AG09309 (cell line): ENCODE measurements at regions not wholly inside any gene's neighbourhood (a gene's known extent, or its start where the extent isn't known, plus 50 kb on each side); places are given as distances from the start of the nearest gene placed in this dataset.
"Not testable (repeated sequence)": the region's sequence is repeated elsewhere in the genome, so short reads cannot be mapped to it uniquely, and the experiment has no call there.

Experiments used
- DNase-seq: peaks from one replicate; pipeline ENCODE4 v3.0.0-alpha.2; 2010; ENCODE audit warnings: low read depth
- H3K4me3 ChIP-seq: 2 replicates; pipeline ENCODE4 v1.5.1; 2011; ENCODE audit warnings: mild to moderate bottlenecking, low read depth, low read length, moderate library complexity; ENCODE audit not compliant: control insufficient read depth
- TF ChIP-seq, protein P1 (sequence below): IDR thresholded peaks from 2 replicates; pipeline ENCODE4 v1.5.1; 2011; ENCODE audit warnings: mild to moderate bottlenecking, low read depth, low read length, inconsistent platforms; ENCODE audit not compliant: insufficient read depth, control insufficient read depth; ENCODE audit errors: missing control alignments

DNA sequence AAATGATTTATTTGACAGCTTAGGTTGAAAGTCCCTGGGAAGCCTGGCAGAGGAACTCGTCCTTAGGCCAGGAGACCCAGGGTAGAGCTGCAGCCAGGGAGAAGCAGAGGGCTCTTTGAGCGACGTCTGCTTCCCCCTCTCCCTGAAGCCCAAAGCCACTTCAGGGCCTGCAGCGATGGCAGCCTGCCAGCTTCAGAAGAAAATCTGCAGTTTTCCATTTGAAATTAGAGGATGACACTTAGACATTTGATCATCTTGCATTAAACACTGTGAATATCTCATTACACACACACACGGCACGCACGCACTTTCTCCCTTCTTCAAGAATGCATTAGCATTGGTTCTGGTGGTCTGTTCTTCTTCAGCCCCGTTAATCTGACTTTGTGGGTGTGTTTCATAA is 96.5 kb downstream of the PLEKHG1 start:
- no peak overlapping the region for H3K4me3 ChIP-seq
- TF ChIP-seq, protein P1, sequence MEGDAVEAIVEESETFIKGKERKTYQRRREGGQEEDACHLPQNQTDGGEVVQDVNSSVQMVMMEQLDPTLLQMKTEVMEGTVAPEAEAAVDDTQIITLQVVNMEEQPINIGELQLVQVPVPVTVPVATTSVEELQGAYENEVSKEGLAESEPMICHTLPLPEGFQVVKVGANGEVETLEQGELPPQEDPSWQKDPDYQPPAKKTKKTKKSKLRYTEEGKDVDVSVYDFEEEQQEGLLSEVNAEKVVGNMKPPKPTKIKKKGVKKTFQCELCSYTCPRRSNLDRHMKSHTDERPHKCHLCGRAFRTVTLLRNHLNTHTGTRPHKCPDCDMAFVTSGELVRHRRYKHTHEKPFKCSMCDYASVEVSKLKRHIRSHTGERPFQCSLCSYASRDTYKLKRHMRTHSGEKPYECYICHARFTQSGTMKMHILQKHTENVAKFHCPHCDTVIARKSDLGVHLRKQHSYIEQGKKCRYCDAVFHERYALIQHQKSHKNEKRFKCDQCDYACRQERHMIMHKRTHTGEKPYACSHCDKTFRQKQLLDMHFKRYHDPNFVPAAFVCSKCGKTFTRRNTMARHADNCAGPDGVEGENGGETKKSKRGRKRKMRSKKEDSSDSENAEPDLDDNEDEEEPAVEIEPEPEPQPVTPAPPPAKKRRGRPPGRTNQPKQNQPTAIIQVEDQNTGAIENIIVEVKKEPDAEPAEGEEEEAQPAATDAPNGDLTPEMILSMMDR: no peak
- DNase-seq: no peak

DNA sequence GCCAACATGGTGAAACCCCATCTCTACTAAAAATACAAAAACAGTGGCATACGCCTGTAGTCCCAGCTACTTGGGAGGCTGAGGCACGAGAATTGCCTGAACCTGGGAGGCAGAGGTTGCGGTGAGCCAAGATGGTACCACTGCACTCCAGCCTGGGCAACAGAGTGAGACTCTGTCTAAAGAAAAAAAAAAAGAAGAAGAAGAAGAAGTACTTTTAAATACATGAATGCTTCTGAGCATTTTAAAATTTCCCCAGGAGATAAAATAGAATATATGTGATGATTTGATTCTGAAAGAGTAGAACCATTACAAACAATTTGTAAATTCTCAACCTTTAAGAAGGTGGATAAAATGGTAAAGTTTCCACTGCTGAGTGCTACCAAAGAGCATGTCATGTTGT is 97.2 kb downstream of the PLEKHG1 start:
- not testable (repeated sequence) for DNase-seq

DNA sequence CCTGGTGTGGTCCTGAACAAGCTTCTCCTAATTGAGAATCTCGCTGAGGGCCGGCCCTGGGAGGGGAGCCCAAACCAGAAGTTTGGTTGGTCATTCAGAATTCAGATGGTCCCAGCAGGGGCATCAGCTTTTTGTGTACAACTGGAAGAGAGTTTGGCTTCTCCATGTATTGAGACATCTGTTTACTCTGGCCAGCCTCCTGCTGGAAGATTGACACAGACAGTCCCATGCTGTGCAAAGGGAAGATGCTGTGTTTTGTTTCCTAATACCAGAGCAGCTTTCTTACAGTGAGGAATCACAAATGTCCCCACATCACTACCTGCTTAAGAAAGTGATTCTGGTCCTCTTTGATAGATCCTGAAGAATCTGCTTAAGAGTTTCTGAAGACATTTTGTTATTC is 97.8 kb downstream of the PLEKHG1 start:
- no peak overlapping the region for H3K4me3 ChIP-seq
- TF ChIP-seq, protein P1: no peak
- no peak for DNase-seq

More for the DNA sequence above, 97.2 kb downstream of the PLEKHG1 start:
- not testable (repeated sequence) for H3K4me3 ChIP-seq

DNA sequence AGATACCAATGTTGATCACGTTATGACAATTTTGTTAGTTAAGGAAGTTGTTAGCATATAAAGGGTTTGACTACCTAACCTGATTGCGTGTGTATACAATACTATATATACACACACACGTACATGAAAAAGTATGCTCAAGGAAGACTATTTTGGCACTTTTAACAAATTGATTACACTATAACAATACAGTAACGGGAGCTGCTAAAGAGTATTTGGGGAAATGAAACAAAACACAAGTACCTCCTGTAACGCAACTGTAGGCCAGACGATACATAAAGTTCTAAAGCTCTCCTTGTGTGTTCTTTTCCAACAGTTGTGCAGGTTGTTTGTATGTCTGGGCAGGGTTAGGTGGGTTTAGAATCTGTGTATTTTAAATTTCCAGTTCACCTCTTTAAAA is 98.7 kb downstream of the PLEKHG1 start:
- TF ChIP-seq, protein P1: no peak
- DNase-seq: no peak
- no peak overlapping the region for H3K4me3 ChIP-seq

DNA sequence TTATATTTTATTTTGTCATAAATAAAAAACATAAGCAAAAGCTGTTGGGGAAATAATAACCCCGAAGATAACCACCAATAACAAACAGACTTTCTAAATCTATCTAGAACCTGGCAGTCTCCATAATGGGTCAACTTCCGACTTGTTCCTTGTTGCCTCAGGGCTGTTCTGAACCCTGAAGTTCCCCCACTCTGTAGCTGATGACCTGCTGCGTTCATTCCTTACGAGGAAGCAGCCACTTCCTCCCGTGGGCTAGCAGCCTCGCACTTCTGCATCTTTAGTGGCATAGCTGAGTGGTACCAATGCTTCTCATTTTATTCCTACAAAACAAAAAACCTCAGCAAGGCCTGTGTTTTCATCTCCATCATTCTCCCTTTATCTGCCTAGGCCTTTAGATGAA is 103.0 kb downstream of the PLEKHG1 start:
- no peak for DNase-seq
- H3K4me3 ChIP-seq: no peak overlapping the region
- TF ChIP-seq, protein P1: no peak

DNA sequence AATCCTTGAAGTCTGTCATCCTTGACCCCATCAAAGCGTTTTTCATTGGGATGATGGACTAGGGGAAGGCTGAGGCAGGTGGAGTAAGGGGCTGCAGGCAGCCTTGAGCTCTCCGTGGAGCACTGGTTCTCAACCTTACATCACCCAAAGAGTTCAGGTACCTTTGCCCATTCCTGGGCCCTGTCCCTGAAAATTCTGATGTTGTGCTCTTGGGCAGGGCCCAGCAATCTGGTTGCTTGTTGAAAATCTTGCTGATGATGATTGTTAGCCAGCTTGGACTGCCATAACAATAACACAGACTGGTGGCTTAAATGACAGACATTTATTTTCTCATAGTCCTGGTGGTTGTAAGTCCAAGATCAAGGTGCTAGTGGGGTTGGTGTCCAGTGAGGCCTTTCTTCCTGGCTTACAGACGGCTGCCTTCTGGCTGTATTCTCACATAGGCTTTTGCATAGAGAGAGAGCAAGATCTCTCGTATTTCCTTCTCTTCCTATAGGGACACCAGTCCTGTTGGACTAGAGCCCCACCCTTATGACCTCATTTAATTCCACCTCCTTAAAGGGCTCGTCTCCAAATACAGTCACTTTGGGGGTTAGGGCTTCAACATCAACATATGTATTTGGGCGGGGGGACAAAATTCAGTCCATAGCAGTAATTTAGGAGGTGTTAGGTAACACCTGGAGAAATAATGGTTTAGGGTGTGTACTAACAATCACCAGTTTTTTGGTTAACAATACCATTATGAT is 104.9 kb downstream of the PLEKHG1 start:
- no peak for DNase-seq
- TF ChIP-seq, protein P1: no peak

DNA sequence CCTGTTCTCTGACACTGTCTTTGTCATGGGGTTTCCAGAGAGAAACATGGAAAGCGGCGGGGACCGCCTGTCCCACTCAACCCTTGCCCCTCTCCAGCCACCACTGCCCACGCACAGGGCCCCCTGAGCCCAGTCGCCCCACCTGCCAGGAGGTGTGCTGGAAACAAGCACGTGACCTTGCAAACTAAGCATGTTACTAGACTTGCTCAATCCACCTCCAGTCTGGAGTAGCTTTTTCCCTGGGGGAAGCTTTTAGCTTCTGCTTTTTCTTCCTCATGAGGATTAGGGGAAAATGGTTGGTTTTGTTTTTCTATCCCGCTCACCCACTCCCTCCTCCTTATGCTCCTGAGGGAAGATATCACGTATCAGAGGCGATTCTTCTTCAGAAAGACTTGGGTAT is 105.7 kb downstream of the PLEKHG1 start:
- no peak overlapping the region for H3K4me3 ChIP-seq
- no peak for DNase-seq
- TF ChIP-seq, protein P1: no peak

More for the DNA sequence above, 104.9 kb downstream of the PLEKHG1 start:
- H3K4me3 ChIP-seq: no peak overlapping the region
